Stomach (tissue), 4 donors: ENCODE measurements at regions not wholly inside any gene's neighbourhood (a gene's known extent, or its start where the extent isn't known, plus 50 kb on each side); places are given as distances from the start of the nearest gene placed in this dataset.

Source experiments
- CTCF ChIP-seq, 7 experiments: fragments of 450-650 bp in 4 of 7; fragments of 200-600 bp in 3 of 7; sonication (generic) in 3 of 7; IDR thresholded peaks; one replicate each; pipeline ENCODE4 v1.5.1; 2016 to 2019; ENCODE audit warnings: antibody characterized with exemption in 7 of 7, control low read depth in 2 of 7, mild to moderate bottlenecking in 1 of 7
- POLR2A ChIP-seq, 4 donors: fragments of 450-650 bp; IDR thresholded peaks; one replicate each; pipeline ENCODE4 v1.6.1; 2016; ENCODE audit warnings: antibody characterized with exemption in 4 of 4, control low read depth in 2 of 4, mild to moderate bottlenecking in 1 of 4, moderate library complexity in 1 of 4

- TF ChIP-seq CTCF (IDR thresholded peaks at IDR 0.05) (no peak), POLR2A (IDR thresholded peaks at IDR 0.05) (no peak)
Observed at GRCh38 chr10:17528306-17528862, 74.0 kb upstream of the ST8SIA6 start.
